H54 (cell line): ENCODE measurements at regions not wholly inside any gene's neighbourhood (a gene's known extent, or its start where the extent isn't known, plus 50 kb on each side); places are given as distances from the start of the nearest gene placed in this dataset.
"Not testable (repeated sequence)": the region's sequence is repeated elsewhere in the genome, so short reads cannot be mapped to it uniquely, and the experiment has no call there.

Experiments
- DNase-seq: peaks from one replicate; pipeline ENCODE4 v3.0.0; 2011; ENCODE audit warnings: low spot score, mixed read lengths; ENCODE audit not compliant: insufficient read length
- FAIRE-seq: peaks from 3 replicates; lab custom pipeline; 2011; peaks lifted over from hg19 to GRCh38; lab: Jason Lieb, UNC
- POLR2A ChIP-seq: IDR thresholded peaks from 2 replicates; pipeline ENCODE4 v1.6.1; 2011; ENCODE audit warnings: low read depth, mild to moderate bottlenecking, low read length

GRCh38 chr15:38818157-38818790 lies 253.7 kb upstream of the RASGRP1 start:
- DNase-seq: no peak
- FAIRE-seq: no peak
- TF ChIP-seq POLR2A: no peak

GRCh38 chr15:38819387-38819950 lies 254.9 kb upstream of the RASGRP1 start:
- FAIRE-seq (no peak), DNase-seq (no peak)
- TF ChIP-seq POLR2A: no peak

GRCh38 chr15:38823263-38823662 lies 258.6 kb upstream of the RASGRP1 start:
- no peak for FAIRE-seq

GRCh38 chr15:38824719-38825118 lies 260.1 kb upstream of the RASGRP1 start:
- TF ChIP-seq POLR2A: no peak
- FAIRE-seq (no peak), DNase-seq (no peak)

More at GRCh38 chr15:38823263-38823662, 258.6 kb upstream of the RASGRP1 start:
- no peak for DNase-seq
- TF ChIP-seq POLR2A: no peak

- TF ChIP-seq POLR2A: no peak
- no peak for FAIRE-seq
- DNase-seq: no peak
These were observed 262.3 kb upstream of the RASGRP1 start for GRCh38 chr15:38826880-38827279.

- no peak for TF ChIP-seq POLR2A
- DNase-seq (no peak), FAIRE-seq (no peak)
These were observed 263.5 kb upstream of the RASGRP1 start for GRCh38 chr15:38828031-38828532.

GRCh38 chr15:38829086-38829485 lies 264.5 kb upstream of the RASGRP1 start:
- DNase-seq (no peak), FAIRE-seq (no peak)
- TF ChIP-seq POLR2A: no peak

GRCh38 chr15:38842226-38842625 lies 277.6 kb upstream of the RASGRP1 start:
- no peak for TF ChIP-seq POLR2A
- FAIRE-seq: no peak
- no peak for DNase-seq

GRCh38 chr15:38843051-38843501 lies 278.5 kb upstream of the RASGRP1 start:
- FAIRE-seq (no peak), DNase-seq (no peak)
- TF ChIP-seq POLR2A: no peak

- peak; percentile 9 for DNase-seq
- no peak for TF ChIP-seq POLR2A
- FAIRE-seq: peak; percentile 85
These were observed 279.3 kb upstream of the RASGRP1 start for GRCh38 chr15:38843736-38844590.

GRCh38 chr15:38844736-38845135 lies 280.1 kb upstream of the RASGRP1 start:
- FAIRE-seq (no peak), DNase-seq (no peak)
- TF ChIP-seq POLR2A: no peak

- DNase-seq (no peak), FAIRE-seq (no peak)
- no peak for TF ChIP-seq POLR2A
These were observed 281.7 kb upstream of the RASGRP1 start for GRCh38 chr15:38846346-38846745.

GRCh38 chr15:38847666-38848065 lies 283.1 kb upstream of the RASGRP1 start:
- DNase-seq (no peak), FAIRE-seq (no peak)
- no peak for TF ChIP-seq POLR2A

GRCh38 chr15:38849046-38849445 lies 284.4 kb upstream of the RASGRP1 start:
- DNase-seq (no peak), FAIRE-seq (no peak)
- no peak for TF ChIP-seq POLR2A

- not testable (repeated sequence) for DNase-seq, FAIRE-seq
These were observed 287.6 kb upstream of the RASGRP1 start for GRCh38 chr15:38852188-38852587.
